ENCODE measurements at regions not wholly inside any gene's neighbourhood (a gene's known extent, or its start where the extent isn't known, plus 50 kb on each side); places are given as distances from the start of the nearest gene placed in this dataset.
A peak's percentile ranks its signal among the peaks of the same experiment; 100 is the strongest.

GRCh38 chr3:64354221-64354620 is 129.0 kb upstream of the PRICKLE2 start:
- no peak for DNase-seq (ENCODE audit: low spot score)

- no peak for DNase-seq (ENCODE audit: low spot score)
These were observed 128.0 kb upstream of the PRICKLE2 start for GRCh38 chr3:64353226-64353625.

DNA sequence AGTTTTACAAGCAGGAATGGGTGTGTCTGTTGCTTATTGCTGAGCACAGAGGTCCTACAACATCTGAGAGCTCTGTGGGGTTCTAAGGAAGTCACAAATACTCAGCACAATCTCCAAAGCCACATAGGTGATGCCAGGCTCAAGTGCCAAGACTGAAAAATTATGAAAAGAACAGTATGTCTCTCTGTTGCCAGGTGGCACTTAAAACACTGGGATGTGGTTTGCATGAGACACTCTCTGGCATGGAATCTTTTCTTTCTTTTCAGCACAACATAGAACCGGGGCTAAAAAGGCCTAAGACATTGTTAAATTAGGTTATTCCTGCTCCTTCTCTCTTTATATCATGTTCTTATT is 127.3 kb upstream of the PRICKLE2 start:
- DNase-seq (ENCODE audit: low spot score) = peak; percentile 23

DNA sequence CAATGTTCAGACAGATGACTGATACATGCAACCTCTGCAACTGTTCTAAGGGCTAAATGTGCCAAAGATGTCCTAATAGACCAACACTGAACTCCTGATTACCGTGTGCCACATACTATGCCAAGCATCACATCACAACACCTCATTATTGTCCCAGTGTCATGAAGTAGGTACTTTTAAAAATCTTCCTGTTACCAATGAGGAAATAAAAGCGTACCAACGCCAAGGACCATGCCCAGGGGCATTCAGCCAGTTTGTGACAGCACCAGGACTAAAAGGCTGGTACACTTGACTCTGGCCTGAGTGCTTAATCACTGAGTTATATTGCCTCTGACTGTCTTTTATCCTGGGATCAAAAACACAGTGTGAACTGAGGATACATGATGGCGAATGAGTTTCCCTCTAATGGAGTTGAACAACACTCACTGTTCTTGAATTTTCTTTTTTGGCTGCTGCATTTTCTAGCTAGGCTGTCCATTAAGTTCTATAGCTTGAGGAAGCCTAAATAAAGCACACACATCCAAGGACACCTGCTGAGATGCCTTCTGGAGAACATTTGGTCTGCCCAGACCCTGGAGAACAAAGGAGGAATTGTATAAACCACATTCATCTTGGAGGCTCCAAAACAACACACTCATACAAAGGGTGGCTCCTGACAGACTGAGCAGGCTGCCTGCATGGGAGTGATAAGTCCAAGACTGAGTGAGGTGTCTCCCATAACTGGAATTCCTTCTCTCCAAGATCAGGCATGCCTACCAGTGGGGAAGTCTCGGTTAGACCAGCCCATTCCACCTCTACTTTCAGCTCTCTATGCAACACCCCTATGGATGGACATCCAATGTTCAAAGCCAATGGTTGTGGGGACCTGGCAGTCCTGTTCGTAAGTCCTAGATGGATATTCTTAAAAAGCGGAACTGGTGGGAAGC is 126.7 kb upstream of the PRICKLE2 start:
- peak; percentile 62 for DNase-seq (ENCODE audit: low spot score)

DNA sequence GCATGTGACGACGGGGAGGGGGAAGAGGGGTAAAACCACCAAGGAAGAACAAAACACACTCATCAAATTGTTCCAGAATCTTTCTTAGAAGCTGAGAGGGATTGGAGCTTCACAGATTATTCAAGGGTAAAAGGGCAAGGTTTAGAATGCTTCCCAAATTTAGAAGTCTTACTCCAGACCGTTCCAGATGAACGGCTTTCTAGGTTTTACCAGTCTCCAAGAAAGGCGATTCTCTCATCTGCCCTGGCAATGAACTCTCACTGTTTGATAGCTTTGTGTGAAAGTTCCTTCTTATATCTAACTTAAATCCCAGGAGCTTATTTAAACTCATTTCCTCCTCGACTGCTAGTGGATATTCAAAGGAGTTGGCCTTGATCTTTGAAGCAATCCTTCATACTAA is 124.3 kb upstream of the PRICKLE2 start:
- no peak for DNase-seq (ENCODE audit: low spot score)

- DNase-seq (ENCODE audit: low spot score) = no peak
These were observed 120.1 kb upstream of the PRICKLE2 start for GRCh38 chr3:64345371-64345770.

DNA sequence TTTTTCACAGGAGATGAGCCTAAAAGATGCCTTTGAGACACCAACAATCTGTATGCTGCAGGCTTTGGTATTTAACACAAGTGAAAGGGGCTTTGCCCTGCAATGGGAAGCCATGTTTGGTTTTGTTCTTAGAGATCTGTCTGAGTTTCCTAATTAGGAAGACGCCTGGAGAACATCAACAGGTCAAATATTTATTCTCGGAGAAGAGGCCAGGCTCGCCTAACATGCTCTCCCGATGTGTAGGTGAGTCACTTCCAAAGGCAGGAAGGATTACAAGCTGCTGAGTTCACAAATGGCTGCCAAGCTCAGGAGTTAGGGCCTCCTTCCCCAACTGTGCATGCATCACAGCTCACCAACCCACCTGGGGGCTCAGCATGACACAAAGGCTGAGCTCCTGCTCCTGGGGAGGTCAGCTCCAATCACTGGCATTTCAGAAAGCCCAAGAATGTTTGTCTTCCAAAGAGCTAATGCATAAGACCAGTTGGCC is 119.5 kb upstream of the PRICKLE2 start:
- peak; percentile 23 for DNase-seq (ENCODE audit: low spot score)

GRCh38 chr3:64343689-64344430 is 118.6 kb upstream of the PRICKLE2 start:
- DNase-seq (ENCODE audit: low spot score) = no peak

DNA sequence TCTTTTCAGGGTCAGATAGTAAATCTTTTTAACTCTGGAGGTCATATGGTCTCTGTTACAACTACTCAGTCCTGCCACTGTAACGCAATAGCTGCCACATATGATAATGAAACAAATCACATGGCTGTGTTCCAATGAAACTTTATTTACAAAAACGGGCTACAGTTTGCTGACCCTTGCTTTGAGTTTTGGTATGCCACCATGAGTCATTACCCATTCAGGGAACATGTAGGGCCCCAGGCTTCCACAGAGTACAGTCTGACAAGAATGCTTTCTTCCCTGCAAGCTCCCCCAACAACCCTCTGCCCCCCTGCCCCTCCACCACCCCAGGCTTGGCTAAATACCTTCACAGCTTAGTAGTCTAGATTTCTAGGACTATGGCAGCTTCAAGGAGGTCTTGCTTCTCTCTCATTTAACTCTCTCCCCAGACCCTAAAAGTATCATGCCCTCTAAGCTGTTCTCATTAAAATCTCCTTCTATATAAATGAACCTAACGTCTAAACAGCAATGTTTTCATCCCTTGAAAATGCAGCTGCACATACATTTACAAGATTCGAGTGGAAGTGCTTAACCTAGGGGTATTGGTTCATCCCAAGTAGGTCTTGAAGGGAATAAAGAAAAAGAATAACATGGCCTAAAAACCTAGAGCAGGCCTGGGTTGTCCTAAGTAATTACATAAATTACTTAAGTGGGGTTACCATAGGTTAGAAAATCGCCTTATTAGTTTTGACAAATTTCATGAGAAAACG is 117.8 kb upstream of the PRICKLE2 start:
- no peak for DNase-seq (ENCODE audit: low spot score)

DNA sequence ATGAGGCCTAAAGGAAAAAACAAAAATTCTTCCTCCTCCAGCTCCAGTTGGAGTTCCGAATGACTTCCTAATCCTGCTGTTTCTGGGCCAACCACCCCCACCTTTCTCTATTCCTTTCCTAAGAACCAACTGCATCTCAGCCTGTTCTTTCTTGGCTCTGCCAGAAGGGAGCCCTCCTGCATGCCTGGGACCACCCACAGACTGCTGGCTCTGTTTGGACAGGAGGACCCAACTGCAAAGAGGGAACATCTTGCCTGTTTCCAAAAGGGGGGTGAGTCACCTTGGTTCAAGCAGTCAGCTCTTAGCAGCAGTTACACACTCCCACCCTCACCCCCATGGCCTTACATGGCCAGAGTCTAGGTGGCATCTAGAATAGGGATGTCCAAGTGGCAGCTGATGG is 116.0 kb upstream of the PRICKLE2 start:
- no peak for DNase-seq (ENCODE audit: low spot score)

- DNase-seq (ENCODE audit: low spot score) = no peak
These were observed 115.4 kb upstream of the PRICKLE2 start for GRCh38 chr3:64340641-64341101.

DNA sequence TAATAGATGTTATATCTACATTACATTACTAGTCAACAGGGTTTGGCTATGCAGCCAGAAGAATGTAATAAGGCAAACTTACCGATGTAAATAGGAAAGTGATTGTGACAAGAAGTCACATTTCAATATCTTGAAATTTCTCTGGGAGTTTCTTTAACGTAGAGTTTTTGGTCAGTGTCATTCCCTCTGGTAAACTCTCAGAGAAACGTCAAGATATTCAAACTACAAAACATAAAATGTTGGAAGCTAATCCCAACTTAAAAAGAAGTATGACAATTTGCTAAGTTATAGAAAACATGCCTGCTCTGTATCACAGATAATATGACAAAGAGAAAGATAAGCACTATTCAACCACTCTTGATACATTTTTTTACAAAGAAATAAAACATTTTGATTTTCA is 111.2 kb upstream of the PRICKLE2 start:
- DNase-seq (ENCODE audit: low spot score) = no peak

- no peak for DNase-seq (ENCODE audit: low spot score)
These were observed 107.4 kb upstream of the PRICKLE2 start for GRCh38 chr3:64332459-64333350.

- DNase-seq (ENCODE audit: low spot score) = no peak
These were observed 106.3 kb upstream of the PRICKLE2 start for GRCh38 chr3:64331605-64332004.

DNA sequence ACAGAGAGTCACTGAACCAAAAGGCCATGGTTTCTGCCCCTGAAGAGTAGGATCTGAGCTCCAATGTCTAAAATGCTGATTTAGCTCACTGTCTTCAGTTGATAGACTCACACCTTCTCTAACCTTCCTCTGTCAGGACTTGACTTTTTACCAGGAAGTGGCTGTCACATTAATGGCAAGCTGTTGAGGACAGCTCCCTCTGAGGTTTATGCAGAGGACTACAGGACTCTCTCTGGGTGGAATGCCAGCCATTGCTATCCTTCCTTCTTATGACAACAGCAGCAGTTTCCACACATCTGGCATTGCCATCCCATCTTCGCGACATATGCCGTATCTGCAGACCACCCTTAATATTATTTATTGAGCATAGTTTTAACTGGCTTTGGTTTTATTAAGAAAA is 103.8 kb upstream of the PRICKLE2 start:
- DNase-seq (ENCODE audit: low spot score) = no peak

GRCh38 chr3:64327100-64327804 is 102.0 kb upstream of the PRICKLE2 start:
- no peak for DNase-seq (ENCODE audit: low spot score)

DNA sequence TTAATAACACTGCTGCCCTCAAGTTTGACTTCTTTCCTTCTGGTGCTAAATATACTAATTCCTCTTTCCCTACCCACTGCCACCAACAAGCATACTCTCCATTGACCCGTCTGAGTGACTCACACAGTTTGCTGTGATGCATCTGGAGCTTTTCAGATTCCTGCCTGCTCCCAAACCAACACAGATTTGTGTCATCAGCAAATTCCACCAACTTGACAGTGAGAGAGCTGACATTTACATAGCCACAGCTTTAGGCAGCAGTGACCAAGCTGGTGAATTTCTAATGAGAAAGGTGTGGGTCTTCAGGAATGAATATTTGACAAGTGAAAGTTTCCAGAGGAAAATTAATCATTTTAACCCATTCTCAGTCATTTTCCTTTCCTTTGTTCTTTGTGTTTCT is 96.5 kb upstream of the PRICKLE2 start:
- no peak for DNase-seq (ENCODE audit: low spot score)

DNA sequence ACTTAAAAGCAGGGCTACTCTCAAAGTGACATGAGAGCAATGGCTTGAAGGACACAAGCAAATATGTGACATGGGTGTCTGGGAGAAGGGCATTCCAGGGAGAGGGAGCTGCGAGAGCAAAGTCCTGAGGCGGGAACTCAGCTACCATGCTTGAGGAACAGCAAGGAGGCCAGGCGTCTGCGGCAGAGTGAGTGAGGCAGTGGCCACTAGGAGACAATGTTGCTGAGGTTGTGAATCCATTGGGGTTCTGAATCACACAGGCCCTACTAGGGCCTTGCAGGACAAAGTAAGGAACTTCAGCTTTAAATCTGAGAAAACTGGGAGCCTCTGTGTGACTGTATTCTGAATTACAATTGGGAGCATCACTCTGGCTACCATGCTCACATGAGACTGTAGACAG is 94.1 kb upstream of the PRICKLE2 start:
- DNase-seq (ENCODE audit: low spot score) = no peak

DNA sequence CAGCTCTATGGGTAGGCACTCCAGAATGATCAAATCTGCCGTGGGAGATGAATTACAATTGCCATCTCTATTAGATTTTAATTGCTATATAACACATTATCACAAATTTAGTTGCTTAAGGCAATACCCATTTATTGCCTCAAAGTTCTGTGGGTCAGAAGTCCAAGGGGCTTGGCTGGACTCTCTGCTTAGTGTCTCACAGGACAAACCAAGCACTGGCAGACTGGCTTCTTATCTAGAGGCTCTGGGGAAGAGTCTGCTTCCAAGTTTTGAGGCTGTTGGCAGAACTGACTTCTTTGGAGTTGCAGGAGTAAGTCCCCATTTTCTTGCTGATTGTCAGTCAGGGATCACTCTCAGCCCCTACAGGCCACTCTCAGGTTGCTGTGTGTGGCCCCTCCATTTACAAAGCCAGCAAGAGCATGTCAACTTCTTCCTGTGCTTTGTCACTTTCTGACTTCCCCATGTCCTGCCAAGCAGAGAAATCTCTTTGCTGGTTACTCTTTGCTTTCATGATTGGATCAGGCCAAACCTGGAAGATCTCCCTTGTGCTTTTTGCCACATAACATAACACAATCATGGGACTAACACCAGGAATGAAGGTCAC is 93.5 kb upstream of the PRICKLE2 start:
- DNase-seq (ENCODE audit: low spot score) = no peak

- no peak for DNase-seq (ENCODE audit: low spot score)
These were observed 92.7 kb upstream of the PRICKLE2 start for GRCh38 chr3:64318001-64318400.

Measured in cerebellar cortex (tissue), 1 donor.